Adrenal gland (tissue), 9 donors: ENCODE measurements at regions not wholly inside any gene's neighbourhood (a gene's known extent, or its start where the extent isn't known, plus 50 kb on each side); places are given as distances from the start of the nearest gene placed in this dataset.
A peak's percentile ranks its signal among the peaks of the same experiment; 100 is the strongest.

Source experiments
- DNase-seq, 7 donors: peaks; one replicate each; pipeline ENCODE4 v3.0.0-alpha.2; 2019 to 2020
- H3K27ac ChIP-seq, 5 donors: fragments of 200-600 bp; sonication (generic) in 4 of 5; 1 replicate in 3 of 5; 2 replicates in 2 of 5; pipeline versions ENCODE4 v1.5.1 to v1.8.0; 2016 to 2020; ENCODE audit warnings: mild to moderate bottlenecking in 1 of 5
- H3K27me3 ChIP-seq: fragments of 200-600 bp; 2 replicates; pipeline ENCODE4 v1.8.0; 2021
- H3K36me3 ChIP-seq, 2 donors: fragments of 200-600 bp; replicated peaks in 1 of 2; 1 replicate in 1 of 2; 2 replicates in 1 of 2; pipeline versions ENCODE4 v1.5.1 to v1.8.0; 2018 to 2022
- H3K4me1 ChIP-seq, 2 donors: fragments of 200-600 bp; replicated peaks in 1 of 2; 1 replicate in 1 of 2; 2 replicates in 1 of 2; pipeline versions ENCODE4 v1.5.1 to v1.8.0; 2018 to 2021
- H3K4me3 ChIP-seq, 4 donors: fragments of 200-600 bp; sonication (generic) in 3 of 4; one replicate each; pipeline ENCODE4 v1.5.1; 2016 to 2018
- H3K9me3 ChIP-seq, 3 donors: fragments of 200-600 bp; sonication (generic) in 1 of 3; replicated peaks in 1 of 3; 1 replicate in 2 of 3; 2 replicates in 1 of 3; pipeline versions ENCODE4 v1.5.1 to v1.8.0; 2016 to 2021
- CTCF ChIP-seq, 6 experiments: fragments of 450-650 bp in 4 of 6; fragments of 200-600 bp in 2 of 6; sonication (generic) in 1 of 6; IDR thresholded peaks; 1 replicate in 5 of 6; 2 replicates in 1 of 6; pipeline versions ENCODE4 v1.5.1 to v1.8.0; 2016 to 2021; ENCODE audit warnings: antibody characterized with exemption in 6 of 6, mild to moderate bottlenecking in 2 of 6, moderate library complexity in 1 of 6
- POLR2A ChIP-seq, 2 donors: fragments of 450-650 bp; IDR thresholded peaks; one replicate each; pipeline ENCODE4 v1.6.1; 2017; ENCODE audit warnings: antibody characterized with exemption in 2 of 2, mild to moderate bottlenecking in 2 of 2, moderate library complexity in 1 of 2
- WGBS, 4 donors: extraction: QIAGEN DNeasy Blood & Tissue Kit in 2 of 4; methylation state at CpG; one replicate each; pipeline versions ENCODE4 v1.1.5 to v1.1.7; 2013 to 2017; 5-methylcytosine and 5-hydroxymethylcytosine counted together
- intact Hi-C, 2 donors: fragments of 100-400 bp; cut with DNase I; formaldehyde crosslinking; loops; one replicate each; pipeline versions ENCODE4 v1.14.1 to v1.15.0; 2022 to 2023
- donor health status: healthy with polysubstance abuse.
- donor health status: Bipolar disorder and iron deficiency.
- donor health status: DM: yes; HTN: yes; CAD: no.
- donor health status: DM: no; HTN: no; CAD: no.
- donor health status: DM: no; HTN: no; CAD: no.

- TF ChIP-seq POLR2A (IDR thresholded peaks at IDR 0.05) (no peak), CTCF (IDR thresholded peaks at IDR 0.05) (no peak)
- no peak overlapping the region for H3K27ac ChIP-seq
- no peaks in the 10 kb centered on the region for H3K27me3 ChIP-seq
- no peaks in the 10 kb centered on the region for H3K4me1 ChIP-seq
- 72 to 81% (median 78%) methylated on average over 7 of the region's 7 CpGs for WGBS, 4 donors
- H3K4me3 ChIP-seq = no peak overlapping the region
- DNase-seq = peak in 1 of 7 donors; percentile 29
- no peaks in the 10 kb centered on the region for H3K36me3 ChIP-seq
- H3K9me3 ChIP-seq = no peaks in the 10 kb centered on the region
- intact Hi-C loops = no loop called here
These were observed 155.3 kb upstream of the TWIST2 start for GRCh38 chr2:238692562-238692961.

GRCh38 chr2:238693337-238694093 is 154.4 kb upstream of the TWIST2 start:
- Histone ChIP-seq H3K36me3 (no peaks in the 10 kb centered on the region), H3K9me3 (no peaks in the 10 kb centered on the region), H3K27me3 (no peaks in the 10 kb centered on the region), H3K4me3 (no peak overlapping the region), H3K4me1 (no peaks in the 10 kb centered on the region), H3K27ac (no peak overlapping the region)
- no peak for DNase-seq
- WGBS, 4 donors = 81 to 92% (median 86%) methylated on average over 12 to 13 of the region's 13 CpGs
- intact Hi-C loops = no loop called here
- TF ChIP-seq POLR2A (IDR thresholded peaks at IDR 0.05) (no peak), CTCF (IDR thresholded peaks at IDR 0.05) (no peak)

- Histone ChIP-seq H3K27ac (no peak overlapping the region), H3K4me1 (no peaks in the 10 kb centered on the region), H3K36me3 (no peaks in the 10 kb centered on the region), H3K9me3 (no peaks in the 10 kb centered on the region), H3K27me3 (no peaks in the 10 kb centered on the region), H3K4me3 (no peak overlapping the region)
- DNase-seq = no peak
- 86 to 91% (median 88%) methylated on average over 8 of the region's 8 CpGs for WGBS, 4 donors
- intact Hi-C loops = no loop called here
- no peak for TF ChIP-seq CTCF (IDR thresholded peaks at IDR 0.05)
- TF ChIP-seq POLR2A (IDR thresholded peaks at IDR 0.05) = no peak
These were observed 153.6 kb upstream of the TWIST2 start for GRCh38 chr2:238694136-238694755.

- no peaks in the 10 kb centered on the region for H3K36me3 ChIP-seq
- H3K27ac ChIP-seq = no peak overlapping the region
- intact Hi-C loops = no loop called here
- no peak for DNase-seq
- no peaks in the 10 kb centered on the region for H3K27me3 ChIP-seq
- no peaks in the 10 kb centered on the region for H3K4me1 ChIP-seq
- TF ChIP-seq CTCF (IDR thresholded peaks at IDR 0.05) = no peak
- TF ChIP-seq POLR2A (IDR thresholded peaks at IDR 0.05) = no peak
- WGBS, 4 donors = 80 to 90% (median 84%) methylated on average over 6 of the region's 6 CpGs
- no peak overlapping the region for H3K4me3 ChIP-seq
- H3K9me3 ChIP-seq = no peaks in the 10 kb centered on the region
These were observed 153.0 kb upstream of the TWIST2 start for GRCh38 chr2:238694922-238695321.
